SK-N-SH (cell line): ENCODE measurements at regions not wholly inside any gene's neighbourhood (a gene's known extent, or its start where the extent isn't known, plus 50 kb on each side); places are given as distances from the start of the nearest gene placed in this dataset.

Experiments
- EP300 ChIP-seq, 2 experiments: IDR thresholded peaks; 2 replicates each; pipeline versions ENCODE4 v1.4.0 to v1.6.1; 2012; ENCODE audit warnings: borderline replicate concordance in 1 of 2, low read depth in 1 of 2, low read length in 1 of 2
- EZH2phosphoT487 ChIP-seq: fragments of 200-600 bp; sonication (generic); IDR thresholded peaks from 2 replicates; pipeline ENCODE4 v1.6.1; 2017; ENCODE audit warnings: low read depth, mixed run types, mild to moderate bottlenecking, antibody characterized with exemption, moderate library complexity, borderline replicate concordance
- FOSL2 ChIP-seq: IDR thresholded peaks from 2 replicates; pipeline ENCODE4 v1.4.0; 2012; ENCODE audit warnings: low read depth, mild to moderate bottlenecking, moderate library complexity, borderline replicate concordance
- MXI1 ChIP-seq: IDR thresholded peaks from 2 replicates; pipeline ENCODE4 v1.6.1; 2012; ENCODE audit warnings: mild to moderate bottlenecking, low read depth, low read length, improper control_type of control experiment
- NRF1 ChIP-seq: IDR thresholded peaks from 2 replicates; pipeline ENCODE4 v1.6.1; 2012; ENCODE audit warnings: low read depth, mild to moderate bottlenecking, low read length
- POLR2AphosphoS5 ChIP-seq: IDR thresholded peaks from 2 replicates; pipeline ENCODE4 v1.6.1; 2012; ENCODE audit warnings: low read depth, low read length
- RAD21 ChIP-seq: IDR thresholded peaks from 2 replicates; pipeline ENCODE4 v1.6.1; 2012; ENCODE audit warnings: mild to moderate bottlenecking, low read length
- TAF1 ChIP-seq: IDR thresholded peaks from 2 replicates; pipeline ENCODE4 v1.6.1; 2012; ENCODE audit warnings: low read depth, mild to moderate bottlenecking, low read length, moderate library complexity, borderline replicate concordance
- TF ChIP-seq, protein P1 (sequence below): IDR thresholded peaks from 2 replicates; pipeline ENCODE4 v1.6.1; 2012; ENCODE audit warnings: mild to moderate bottlenecking, low read depth, low read length, moderate library complexity
- TF ChIP-seq, protein P2 (sequence below): IDR thresholded peaks from 2 replicates; pipeline ENCODE4 v1.4.0; 2012; ENCODE audit warnings: low read depth
- TF ChIP-seq, protein P3 (sequence below): fragments of 200-600 bp; sonication (generic); IDR thresholded peaks from 2 replicates; pipeline ENCODE4 v1.6.1; 2017; ENCODE audit warnings: antibody characterized with exemption, mild to moderate bottlenecking, moderate library complexity
- TF ChIP-seq, protein P4 (sequence below): IDR thresholded peaks from 2 replicates; pipeline ENCODE4; 2012

DNA sequence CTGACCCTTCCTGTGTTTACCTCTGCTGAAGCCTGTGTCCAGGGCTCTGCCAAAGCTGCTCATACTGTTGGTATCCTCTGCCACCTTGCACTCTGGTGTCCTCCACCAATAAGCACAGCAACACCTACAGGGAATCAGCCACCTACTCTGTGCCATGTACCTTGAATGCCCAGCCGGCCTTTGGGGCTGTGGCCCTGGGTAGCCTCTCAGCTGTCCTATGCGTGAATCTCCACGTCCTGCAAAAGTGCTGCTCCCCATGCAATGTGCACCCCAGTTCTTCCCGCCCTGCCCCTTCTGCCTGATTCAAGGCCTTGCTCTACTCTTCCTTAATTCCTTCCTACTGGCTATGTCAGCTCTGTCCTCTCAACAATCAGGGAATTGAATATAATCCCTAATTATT is 506.5 kb downstream of the ARHGEF28 start:
- TF ChIP-seq, protein P1, sequence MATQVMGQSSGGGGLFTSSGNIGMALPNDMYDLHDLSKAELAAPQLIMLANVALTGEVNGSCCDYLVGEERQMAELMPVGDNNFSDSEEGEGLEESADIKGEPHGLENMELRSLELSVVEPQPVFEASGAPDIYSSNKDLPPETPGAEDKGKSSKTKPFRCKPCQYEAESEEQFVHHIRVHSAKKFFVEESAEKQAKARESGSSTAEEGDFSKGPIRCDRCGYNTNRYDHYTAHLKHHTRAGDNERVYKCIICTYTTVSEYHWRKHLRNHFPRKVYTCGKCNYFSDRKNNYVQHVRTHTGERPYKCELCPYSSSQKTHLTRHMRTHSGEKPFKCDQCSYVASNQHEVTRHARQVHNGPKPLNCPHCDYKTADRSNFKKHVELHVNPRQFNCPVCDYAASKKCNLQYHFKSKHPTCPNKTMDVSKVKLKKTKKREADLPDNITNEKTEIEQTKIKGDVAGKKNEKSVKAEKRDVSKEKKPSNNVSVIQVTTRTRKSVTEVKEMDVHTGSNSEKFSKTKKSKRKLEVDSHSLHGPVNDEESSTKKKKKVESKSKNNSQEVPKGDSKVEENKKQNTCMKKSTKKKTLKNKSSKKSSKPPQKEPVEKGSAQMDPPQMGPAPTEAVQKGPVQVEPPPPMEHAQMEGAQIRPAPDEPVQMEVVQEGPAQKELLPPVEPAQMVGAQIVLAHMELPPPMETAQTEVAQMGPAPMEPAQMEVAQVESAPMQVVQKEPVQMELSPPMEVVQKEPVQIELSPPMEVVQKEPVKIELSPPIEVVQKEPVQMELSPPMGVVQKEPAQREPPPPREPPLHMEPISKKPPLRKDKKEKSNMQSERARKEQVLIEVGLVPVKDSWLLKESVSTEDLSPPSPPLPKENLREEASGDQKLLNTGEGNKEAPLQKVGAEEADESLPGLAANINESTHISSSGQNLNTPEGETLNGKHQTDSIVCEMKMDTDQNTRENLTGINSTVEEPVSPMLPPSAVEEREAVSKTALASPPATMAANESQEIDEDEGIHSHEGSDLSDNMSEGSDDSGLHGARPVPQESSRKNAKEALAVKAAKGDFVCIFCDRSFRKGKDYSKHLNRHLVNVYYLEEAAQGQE, result no peak
- no peak for TF ChIP-seq EZH2phosphoT487
- TF ChIP-seq, protein P2, sequence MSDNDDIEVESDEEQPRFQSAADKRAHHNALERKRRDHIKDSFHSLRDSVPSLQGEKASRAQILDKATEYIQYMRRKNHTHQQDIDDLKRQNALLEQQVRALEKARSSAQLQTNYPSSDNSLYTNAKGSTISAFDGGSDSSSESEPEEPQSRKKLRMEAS, result no peak
- TF ChIP-seq, protein P3, sequence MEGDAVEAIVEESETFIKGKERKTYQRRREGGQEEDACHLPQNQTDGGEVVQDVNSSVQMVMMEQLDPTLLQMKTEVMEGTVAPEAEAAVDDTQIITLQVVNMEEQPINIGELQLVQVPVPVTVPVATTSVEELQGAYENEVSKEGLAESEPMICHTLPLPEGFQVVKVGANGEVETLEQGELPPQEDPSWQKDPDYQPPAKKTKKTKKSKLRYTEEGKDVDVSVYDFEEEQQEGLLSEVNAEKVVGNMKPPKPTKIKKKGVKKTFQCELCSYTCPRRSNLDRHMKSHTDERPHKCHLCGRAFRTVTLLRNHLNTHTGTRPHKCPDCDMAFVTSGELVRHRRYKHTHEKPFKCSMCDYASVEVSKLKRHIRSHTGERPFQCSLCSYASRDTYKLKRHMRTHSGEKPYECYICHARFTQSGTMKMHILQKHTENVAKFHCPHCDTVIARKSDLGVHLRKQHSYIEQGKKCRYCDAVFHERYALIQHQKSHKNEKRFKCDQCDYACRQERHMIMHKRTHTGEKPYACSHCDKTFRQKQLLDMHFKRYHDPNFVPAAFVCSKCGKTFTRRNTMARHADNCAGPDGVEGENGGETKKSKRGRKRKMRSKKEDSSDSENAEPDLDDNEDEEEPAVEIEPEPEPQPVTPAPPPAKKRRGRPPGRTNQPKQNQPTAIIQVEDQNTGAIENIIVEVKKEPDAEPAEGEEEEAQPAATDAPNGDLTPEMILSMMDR, result no peak
- TF ChIP-seq EP300 (IDR thresholded peaks at IDR 0.05; ENCODE audit: borderline replicate concordance in 1 of 2, low read depth in 1 of 2, low read length in 1 of 2), result no peak
- TF ChIP-seq NRF1, result no peak
- no peak for TF ChIP-seq POLR2AphosphoS5
- TF ChIP-seq RAD21, result no peak
- TF ChIP-seq, protein P4, sequence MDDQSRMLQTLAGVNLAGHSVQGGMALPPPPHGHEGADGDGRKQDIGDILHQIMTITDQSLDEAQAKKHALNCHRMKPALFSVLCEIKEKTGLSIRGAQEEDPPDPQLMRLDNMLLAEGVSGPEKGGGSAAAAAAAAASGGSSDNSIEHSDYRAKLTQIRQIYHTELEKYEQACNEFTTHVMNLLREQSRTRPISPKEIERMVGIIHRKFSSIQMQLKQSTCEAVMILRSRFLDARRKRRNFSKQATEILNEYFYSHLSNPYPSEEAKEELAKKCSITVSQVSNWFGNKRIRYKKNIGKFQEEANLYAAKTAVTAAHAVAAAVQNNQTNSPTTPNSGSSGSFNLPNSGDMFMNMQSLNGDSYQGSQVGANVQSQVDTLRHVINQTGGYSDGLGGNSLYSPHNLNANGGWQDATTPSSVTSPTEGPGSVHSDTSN, result no peak
- no peak for TF ChIP-seq TAF1
- no peak for TF ChIP-seq MXI1
- no peak for TF ChIP-seq FOSL2
